ENCODE measurements at regions not wholly inside any gene's neighbourhood (a gene's known extent, or its start where the extent isn't known, plus 50 kb on each side); places are given as distances from the start of the nearest gene placed in this dataset.

DNA sequence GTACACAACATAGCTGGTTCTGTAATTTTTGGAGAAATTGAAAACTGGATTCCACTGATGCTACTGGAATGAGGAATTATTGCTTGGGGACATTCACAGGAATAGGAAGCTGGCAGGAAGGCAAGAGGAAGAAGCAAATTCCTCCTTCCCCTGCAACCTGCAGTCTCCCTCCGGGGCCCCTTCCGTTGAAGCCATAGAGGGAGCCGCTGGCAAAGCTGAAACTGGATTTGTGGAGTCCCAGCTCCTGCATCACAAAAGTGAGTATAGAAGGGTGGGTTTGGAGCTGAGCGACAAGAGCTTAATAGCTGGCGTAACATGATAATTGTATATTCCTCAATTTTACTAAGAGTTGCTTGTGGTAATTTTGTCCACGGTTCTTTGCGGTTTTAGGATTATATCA, 190.8 kb downstream of the ADRA2A start:
- 49 to 64% methylated on average over 7 of the region's 7 CpGs for WGBS, 2 donors
- no peak overlapping the region for H3K4me3 ChIP-seq (ENCODE audit: low read depth, poor library complexity, severe bottlenecking)
- intact Hi-C loops (cut with DNase I; ENCODE audit: low total_unique reads): no loop called here
- no peak for TF ChIP-seq POLR2A (IDR thresholded peaks at IDR 0.05)
- TF ChIP-seq, protein P1, sequence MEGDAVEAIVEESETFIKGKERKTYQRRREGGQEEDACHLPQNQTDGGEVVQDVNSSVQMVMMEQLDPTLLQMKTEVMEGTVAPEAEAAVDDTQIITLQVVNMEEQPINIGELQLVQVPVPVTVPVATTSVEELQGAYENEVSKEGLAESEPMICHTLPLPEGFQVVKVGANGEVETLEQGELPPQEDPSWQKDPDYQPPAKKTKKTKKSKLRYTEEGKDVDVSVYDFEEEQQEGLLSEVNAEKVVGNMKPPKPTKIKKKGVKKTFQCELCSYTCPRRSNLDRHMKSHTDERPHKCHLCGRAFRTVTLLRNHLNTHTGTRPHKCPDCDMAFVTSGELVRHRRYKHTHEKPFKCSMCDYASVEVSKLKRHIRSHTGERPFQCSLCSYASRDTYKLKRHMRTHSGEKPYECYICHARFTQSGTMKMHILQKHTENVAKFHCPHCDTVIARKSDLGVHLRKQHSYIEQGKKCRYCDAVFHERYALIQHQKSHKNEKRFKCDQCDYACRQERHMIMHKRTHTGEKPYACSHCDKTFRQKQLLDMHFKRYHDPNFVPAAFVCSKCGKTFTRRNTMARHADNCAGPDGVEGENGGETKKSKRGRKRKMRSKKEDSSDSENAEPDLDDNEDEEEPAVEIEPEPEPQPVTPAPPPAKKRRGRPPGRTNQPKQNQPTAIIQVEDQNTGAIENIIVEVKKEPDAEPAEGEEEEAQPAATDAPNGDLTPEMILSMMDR (IDR thresholded peaks at IDR 0.05): no peak
- no peak for DNase-seq (ENCODE audit: low spot score in 2 of 2)

DNA sequence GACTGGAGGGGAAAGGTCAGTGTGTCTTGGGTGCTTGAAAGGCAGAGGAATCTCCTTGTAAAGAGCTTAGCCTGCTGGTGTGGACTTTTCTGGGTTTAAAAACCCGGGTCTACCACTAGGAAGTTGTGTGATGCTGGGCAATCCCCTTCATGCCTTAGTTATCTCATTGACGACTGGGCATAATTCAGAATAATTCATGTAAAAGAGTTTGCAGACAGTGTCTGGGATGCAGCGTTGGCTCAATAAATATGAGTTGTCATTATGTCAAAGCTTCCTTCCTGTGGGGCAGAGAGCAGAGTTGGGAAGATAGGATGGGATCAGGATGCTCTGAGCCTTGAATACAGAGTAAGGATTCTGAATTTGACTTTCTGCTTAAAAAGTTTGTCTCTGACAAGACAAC, 196.4 kb downstream of the ADRA2A start:
- no peak overlapping the region for H3K4me3 ChIP-seq (ENCODE audit: low read depth, poor library complexity, severe bottlenecking)
- intact Hi-C loops (cut with DNase I; ENCODE audit: low total_unique reads): no loop called here
- DNase-seq (ENCODE audit: low spot score in 2 of 2): no peak
- WGBS, 2 donors: 45 to 48% methylated on average over 3 of the region's 3 CpGs
- TF ChIP-seq, protein P1 (IDR thresholded peaks at IDR 0.05): no peak

DNA sequence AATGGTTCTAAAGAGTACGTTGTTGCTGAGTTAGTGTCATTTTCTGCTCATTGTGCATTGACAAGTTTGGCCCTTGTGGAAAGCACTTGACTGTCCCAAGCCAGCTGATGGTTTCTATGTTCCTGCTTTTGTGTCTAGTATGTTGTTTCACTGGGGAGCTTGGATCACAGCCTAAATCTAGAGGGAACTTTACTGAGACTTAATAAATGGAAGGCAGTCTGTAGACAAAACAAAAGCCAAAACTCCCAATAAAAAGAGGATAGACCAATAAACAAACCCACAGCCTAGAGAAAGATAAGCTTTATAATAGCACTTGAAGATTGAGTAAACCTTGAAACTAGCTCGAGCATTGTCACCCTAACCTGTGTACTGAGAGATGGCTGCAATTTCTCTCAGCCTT, 196.8 kb downstream of the ADRA2A start:
- no peak for TF ChIP-seq POLR2A (IDR thresholded peaks at IDR 0.05)
- TF ChIP-seq, protein P1 (IDR thresholded peaks at IDR 0.05): no peak
- no peak overlapping the region for H3K4me3 ChIP-seq (ENCODE audit: low read depth, poor library complexity, severe bottlenecking)
- WGBS, 2 donors: 75 to 83% methylated on average over 2 of the region's 2 CpGs
- intact Hi-C loops (cut with DNase I; ENCODE audit: low total_unique reads): no loop called here
- no peak for DNase-seq (ENCODE audit: low spot score in 2 of 2)

DNA sequence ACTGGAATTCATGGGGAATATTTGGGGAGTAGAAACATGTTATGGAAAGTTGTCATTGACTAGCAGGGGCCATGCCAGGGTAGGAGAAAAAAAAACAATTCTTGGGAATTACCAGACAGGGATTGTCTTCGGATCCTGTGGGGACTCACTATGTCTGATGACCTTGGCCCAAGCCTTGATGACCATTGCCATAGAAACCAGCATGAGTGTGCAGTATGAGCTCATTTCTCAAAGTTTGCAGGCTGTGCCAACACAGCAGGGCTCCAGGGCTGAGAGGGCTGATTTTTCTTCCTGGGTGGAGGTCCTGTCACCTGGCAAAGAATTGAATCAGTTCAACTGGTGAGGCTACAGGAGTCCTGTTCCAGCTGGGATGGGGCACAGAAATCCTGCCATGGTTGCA, 198.3 kb downstream of the ADRA2A start:
- H3K4me3 ChIP-seq (ENCODE audit: low read depth, poor library complexity, severe bottlenecking): no peak overlapping the region
- TF ChIP-seq, protein P1 (IDR thresholded peaks at IDR 0.05): no peak
- TF ChIP-seq POLR2A (IDR thresholded peaks at IDR 0.05): no peak
- DNase-seq (ENCODE audit: low spot score in 2 of 2): no peak
- WGBS, 2 donors: 47% methylated on average over 1 of the region's 1 CpG
- intact Hi-C loops (cut with DNase I; ENCODE audit: low total_unique reads): no loop called here

DNA sequence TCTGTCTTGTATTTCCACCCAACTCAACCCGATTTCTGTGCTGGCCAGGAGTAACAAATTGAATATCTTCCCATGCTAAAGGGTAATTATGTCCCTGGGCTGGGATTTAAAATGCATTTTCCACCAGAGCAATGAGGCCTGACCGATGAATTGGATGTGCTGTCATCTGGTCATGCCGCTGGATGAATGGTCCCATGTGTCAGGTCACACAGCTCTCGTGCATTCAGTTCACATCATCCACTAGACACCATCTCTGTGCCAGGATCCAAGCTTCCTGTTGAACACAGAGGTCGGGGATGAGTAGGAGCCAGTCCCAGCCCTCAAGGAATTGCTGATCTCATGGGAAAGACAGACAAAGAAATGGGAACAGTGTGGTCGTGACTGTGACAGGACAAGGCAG, 200.8 kb downstream of the ADRA2A start:
- 64 to 76% methylated on average over 6 of the region's 6 CpGs for WGBS, 2 donors
- intact Hi-C loops (cut with DNase I; ENCODE audit: low total_unique reads): no loop called here
- DNase-seq (ENCODE audit: low spot score in 2 of 2): no peak
- H3K4me3 ChIP-seq (ENCODE audit: low read depth, poor library complexity, severe bottlenecking): no peak overlapping the region
- TF ChIP-seq, protein P1 (IDR thresholded peaks at IDR 0.05): no peak
- TF ChIP-seq POLR2A (IDR thresholded peaks at IDR 0.05): no peak

DNA sequence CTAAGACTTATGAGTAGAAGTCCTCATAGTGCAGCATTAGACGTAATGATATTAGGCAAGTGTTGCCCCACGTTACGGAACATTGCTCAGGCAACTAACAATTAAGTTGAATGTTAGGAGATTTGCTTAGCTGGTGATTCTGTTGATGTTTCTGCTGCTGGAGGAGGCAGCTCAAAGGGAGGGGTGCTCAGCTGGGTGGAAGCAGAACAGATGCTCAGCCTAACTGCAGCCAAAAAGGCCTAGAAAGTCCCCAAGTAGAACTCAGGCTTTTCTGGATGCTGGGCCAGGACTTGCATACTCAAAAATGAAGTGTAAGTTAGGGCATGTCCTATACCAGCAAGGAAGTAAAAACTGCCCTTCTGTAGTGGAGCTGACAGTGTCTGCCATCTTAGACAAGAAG, 201.4 kb downstream of the ADRA2A start:
- no peak overlapping the region for H3K4me3 ChIP-seq (ENCODE audit: low read depth, poor library complexity, severe bottlenecking)
- no peak for TF ChIP-seq POLR2A (IDR thresholded peaks at IDR 0.05)
- TF ChIP-seq, protein P1 (IDR thresholded peaks at IDR 0.05): no peak
- WGBS, 2 donors: 75 to 82% methylated on average over 3 of the region's 3 CpGs
- intact Hi-C loops (cut with DNase I; ENCODE audit: low total_unique reads): no loop called here
- no peak for DNase-seq (ENCODE audit: low spot score in 2 of 2)

Data from lower leg skin (tissue), 4 donors.